Left lung (tissue), 4 donors: ENCODE measurements at regions not wholly inside any gene's neighbourhood (a gene's known extent, or its start where the extent isn't known, plus 50 kb on each side); places are given as distances from the start of the nearest gene placed in this dataset.

ENCODE experiments used
- ATAC-seq: fragments of 200-7000 bp; cut with Tn5 transposase; one replicate; pipeline ENCODE4 v1.9.1; 2020; ENCODE audit warnings: moderate library complexity
- DNase-seq, 4 donors: peaks; one replicate each; pipeline ENCODE4 v3.0.0-alpha.2; 2013 to 2020
- H3K27ac ChIP-seq, 2 donors: fragments of 200-600 bp; sonication (generic) in 1 of 2; one replicate each; pipeline versions ENCODE4 v1.5.0 to v1.8.0; 2020 to 2021
- H3K27me3 ChIP-seq, 2 donors: fragments of 200-600 bp; sonication (generic) in 1 of 2; one replicate each; pipeline versions ENCODE4 v1.5.0 to v1.8.0; 2020 to 2021
- H3K36me3 ChIP-seq, 2 donors: fragments of 200-600 bp; sonication (generic) in 1 of 2; one replicate each; pipeline versions ENCODE4 v1.5.0 to v1.8.0; 2020 to 2021
- H3K4me1 ChIP-seq, 2 donors: fragments of 200-600 bp; one replicate each; pipeline ENCODE4 v1.8.0; 2021
- H3K4me3 ChIP-seq, 2 donors: fragments of 200-600 bp; sonication (generic) in 1 of 2; one replicate each; pipeline versions ENCODE4 v1.5.0 to v1.8.0; 2020 to 2021; ENCODE audit warnings: mild to moderate bottlenecking in 1 of 2
- H3K9me3 ChIP-seq, 2 donors: fragments of 200-600 bp; sonication (generic) in 1 of 2; one replicate each; pipeline versions ENCODE4 v1.5.0 to v1.8.0; 2020 to 2021
- intact Hi-C, 2 donors: fragments of 100-400 bp; cut with DNase I; formaldehyde crosslinking; loops; one replicate each; pipeline versions ENCODE4 v1.11.2 to v1.14.2; 2022
- TF ChIP-seq, protein P1 (sequence below), 2 donors: fragments of 200-600 bp; sonication (generic) in 1 of 2; IDR thresholded peaks; one replicate each; pipeline versions ENCODE4 v1.5.0 to v1.8.0; 2021; ENCODE audit warnings: antibody characterized with exemption in 2 of 2
- donor health status: DM: no; HTN: yes; CAD: no.
- donor health status: DM: no; HTN: no; CAD: no.

DNA sequence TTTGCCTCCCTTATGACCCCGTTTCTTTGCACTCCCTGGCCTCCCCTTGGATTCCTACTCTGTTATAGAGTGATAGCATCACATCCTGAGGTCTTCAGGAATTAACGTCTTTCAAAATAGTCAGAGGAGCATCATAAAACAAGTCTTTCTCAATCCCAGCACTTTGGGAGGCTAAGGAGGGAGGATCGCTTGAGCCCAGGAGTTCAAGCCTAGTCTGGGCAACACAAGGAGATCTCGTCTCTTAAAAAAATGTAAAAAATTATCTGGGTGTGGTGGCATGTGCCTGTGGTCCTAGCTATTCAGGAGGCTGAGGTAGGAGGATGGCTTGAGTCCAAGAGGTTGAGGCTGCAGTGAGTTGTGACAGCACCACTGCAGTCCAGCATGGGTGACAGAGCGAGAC is 68.7 kb upstream of the AMPD3 start:
- Histone ChIP-seq H3K27me3 (no peaks in the 10 kb centered on the region), H3K9me3 (no peaks in the 10 kb centered on the region), H3K4me1 (peaks cover 5 to 6% of the 10 kb centered on the region in 2 donors), H3K4me3 (no peak overlapping the region), H3K27ac (no peak overlapping the region), H3K36me3 (no peaks in the 10 kb centered on the region)
- intact Hi-C loops: no loop called here
- DNase-seq: no peak
- ATAC-seq: no peak
- TF ChIP-seq, protein P1, sequence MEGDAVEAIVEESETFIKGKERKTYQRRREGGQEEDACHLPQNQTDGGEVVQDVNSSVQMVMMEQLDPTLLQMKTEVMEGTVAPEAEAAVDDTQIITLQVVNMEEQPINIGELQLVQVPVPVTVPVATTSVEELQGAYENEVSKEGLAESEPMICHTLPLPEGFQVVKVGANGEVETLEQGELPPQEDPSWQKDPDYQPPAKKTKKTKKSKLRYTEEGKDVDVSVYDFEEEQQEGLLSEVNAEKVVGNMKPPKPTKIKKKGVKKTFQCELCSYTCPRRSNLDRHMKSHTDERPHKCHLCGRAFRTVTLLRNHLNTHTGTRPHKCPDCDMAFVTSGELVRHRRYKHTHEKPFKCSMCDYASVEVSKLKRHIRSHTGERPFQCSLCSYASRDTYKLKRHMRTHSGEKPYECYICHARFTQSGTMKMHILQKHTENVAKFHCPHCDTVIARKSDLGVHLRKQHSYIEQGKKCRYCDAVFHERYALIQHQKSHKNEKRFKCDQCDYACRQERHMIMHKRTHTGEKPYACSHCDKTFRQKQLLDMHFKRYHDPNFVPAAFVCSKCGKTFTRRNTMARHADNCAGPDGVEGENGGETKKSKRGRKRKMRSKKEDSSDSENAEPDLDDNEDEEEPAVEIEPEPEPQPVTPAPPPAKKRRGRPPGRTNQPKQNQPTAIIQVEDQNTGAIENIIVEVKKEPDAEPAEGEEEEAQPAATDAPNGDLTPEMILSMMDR (IDR thresholded peaks at IDR 0.05): no peak

DNA sequence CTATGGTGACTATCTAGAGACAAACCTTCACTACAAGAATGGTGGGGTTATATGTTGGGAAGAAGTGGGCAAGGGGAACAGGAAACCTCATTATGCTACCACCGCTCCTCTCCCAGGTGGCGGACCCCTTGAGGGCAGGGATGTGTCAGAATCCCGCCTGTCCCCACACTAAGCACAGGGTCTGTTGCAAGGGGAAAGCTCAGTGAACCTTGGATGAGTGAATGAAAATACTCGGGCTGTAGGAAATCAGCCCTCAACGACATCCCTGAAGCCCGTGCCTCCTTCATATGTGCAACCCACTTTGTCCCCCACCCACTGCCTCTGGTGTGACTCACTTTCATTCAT is 68.2 kb upstream of the AMPD3 start:
- H3K36me3 ChIP-seq: no peaks in the 10 kb centered on the region
- no peak overlapping the region for H3K4me3 ChIP-seq
- TF ChIP-seq, protein P1 (IDR thresholded peaks at IDR 0.05): no peak
- DNase-seq (no peak), ATAC-seq (no peak)
- H3K27me3 ChIP-seq: no peaks in the 10 kb centered on the region
- no peaks in the 10 kb centered on the region for H3K9me3 ChIP-seq
- H3K4me1 ChIP-seq: peaks cover 5 to 6% of the 10 kb centered on the region in 2 donors
- intact Hi-C loops: no loop called here
- peak overlapping the region in 1 of 2 donors; percentile 56 for H3K27ac ChIP-seq

DNA sequence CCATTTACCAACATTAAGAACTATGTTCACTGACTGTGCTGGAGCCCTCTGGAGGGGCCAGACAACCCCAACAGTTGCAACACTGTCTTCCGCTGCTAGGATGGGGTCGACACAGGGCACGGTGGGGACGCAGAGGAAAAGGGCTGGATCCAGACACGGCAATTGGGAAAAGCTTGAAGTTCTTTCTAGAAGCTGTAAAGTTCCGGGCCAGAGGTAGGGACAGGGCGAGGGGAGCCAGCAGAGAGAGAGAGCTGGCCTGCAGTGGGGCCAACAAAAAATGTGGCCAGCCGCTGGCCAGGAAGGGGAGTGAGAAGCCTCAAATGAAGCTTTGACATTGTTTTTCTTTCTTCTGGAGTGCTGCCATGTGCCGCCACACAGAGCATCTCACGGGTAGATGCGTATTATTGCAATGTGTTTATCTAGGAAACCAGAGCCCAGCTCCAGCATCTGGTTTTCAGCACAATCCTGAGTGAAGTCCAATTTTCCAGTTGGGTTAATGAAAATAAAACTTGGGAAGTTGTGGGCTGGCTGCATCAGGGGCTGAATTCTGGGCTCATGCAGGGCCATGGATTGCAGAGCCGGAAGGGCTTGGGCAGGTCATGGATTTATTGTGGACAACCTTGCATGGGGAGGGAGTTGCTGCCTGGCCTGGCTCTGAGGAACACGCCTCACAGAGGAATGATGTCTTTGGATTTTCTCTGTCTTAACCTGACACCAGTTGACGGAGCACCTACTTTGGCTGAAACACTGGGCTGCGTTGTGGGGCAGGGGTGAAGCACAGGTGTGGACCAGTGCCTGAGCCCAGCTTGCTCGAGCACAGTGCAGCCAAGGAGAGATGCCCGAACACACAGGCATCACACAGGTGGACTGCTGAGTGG is 67.6 kb upstream of the AMPD3 start:
- H3K4me3 ChIP-seq: no peak overlapping the region
- H3K36me3 ChIP-seq: no peaks in the 10 kb centered on the region
- DNase-seq: peak in 3 of 4 donors; percentile 52 to 72 (median 57)
- intact Hi-C loops: no loop called here
- H3K4me1 ChIP-seq: peaks cover 5 to 6% of the 10 kb centered on the region in 2 donors
- H3K27me3 ChIP-seq: no peaks in the 10 kb centered on the region
- ATAC-seq: peak; percentile 46
- H3K27ac ChIP-seq: peak overlapping the region in 1 of 2 donors; percentile 56
- no peaks in the 10 kb centered on the region for H3K9me3 ChIP-seq
- TF ChIP-seq, protein P1 (IDR thresholded peaks at IDR 0.05): no peak

DNA sequence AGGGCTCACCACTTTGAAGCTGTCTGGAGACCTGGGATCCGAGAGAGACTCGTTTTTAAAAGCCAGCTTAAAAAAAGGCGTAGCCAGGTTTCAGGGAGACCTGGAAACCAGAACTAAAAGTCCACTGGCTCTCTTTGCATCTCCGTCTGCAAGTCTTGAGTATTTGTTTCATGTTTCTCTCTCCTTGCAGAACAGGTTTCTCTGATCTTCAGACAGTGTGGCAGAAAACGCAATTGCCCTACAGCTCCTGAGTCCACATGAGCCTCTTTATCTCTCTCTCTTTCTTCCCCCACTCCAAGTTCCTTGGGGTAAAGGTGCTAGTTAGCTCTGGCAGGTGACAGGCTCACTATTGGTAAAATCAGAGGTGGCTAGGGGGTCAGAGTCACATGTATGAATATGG is 67.0 kb upstream of the AMPD3 start:
- intact Hi-C loops: no loop called here
- no peak overlapping the region for H3K4me3 ChIP-seq
- peak overlapping the region in 1 of 2 donors; percentile 21 for H3K27ac ChIP-seq
- TF ChIP-seq, protein P1 (IDR thresholded peaks at IDR 0.05): no peak
- peak; percentile 33 for ATAC-seq
- H3K36me3 ChIP-seq: no peaks in the 10 kb centered on the region
- H3K9me3 ChIP-seq: no peaks in the 10 kb centered on the region
- no peaks in the 10 kb centered on the region for H3K27me3 ChIP-seq
- peaks cover 6% of the 10 kb centered on the region in 2 donors for H3K4me1 ChIP-seq
- DNase-seq: no peak

DNA sequence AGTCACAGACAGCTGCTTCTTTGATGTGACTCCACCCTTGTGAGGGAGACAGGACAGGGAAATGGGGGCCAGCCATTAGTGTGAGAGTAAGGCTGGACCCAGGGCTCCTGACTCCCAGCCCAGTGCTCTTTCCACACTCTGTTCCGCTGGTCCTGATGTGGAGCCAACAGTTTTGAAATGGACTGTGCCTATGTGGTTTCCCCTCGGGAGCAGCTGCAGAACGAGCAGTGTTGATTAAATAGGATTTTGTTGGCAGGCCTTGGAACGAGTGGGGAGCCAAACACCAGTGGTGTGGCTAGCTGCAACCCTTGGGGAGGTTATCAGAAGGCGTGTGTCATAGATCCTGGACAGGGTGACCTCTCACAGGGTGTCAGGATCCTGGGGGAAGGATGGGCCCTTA is 66.5 kb upstream of the AMPD3 start:
- TF ChIP-seq, protein P1 (IDR thresholded peaks at IDR 0.05): no peak
- Histone ChIP-seq H3K27ac (no peak overlapping the region), H3K9me3 (no peaks in the 10 kb centered on the region), H3K4me3 (no peak overlapping the region), H3K4me1 (peaks cover 6 to 10% of the 10 kb centered on the region in 2 donors), H3K27me3 (no peaks in the 10 kb centered on the region), H3K36me3 (no peaks in the 10 kb centered on the region)
- intact Hi-C loops: no loop called here
- DNase-seq (no peak), ATAC-seq (no peak)
